ENCODE measurements at regions not wholly inside any gene's neighbourhood (a gene's known extent, or its start where the extent isn't known, plus 50 kb on each side); places are given as distances from the start of the nearest gene placed in this dataset.

DNA sequence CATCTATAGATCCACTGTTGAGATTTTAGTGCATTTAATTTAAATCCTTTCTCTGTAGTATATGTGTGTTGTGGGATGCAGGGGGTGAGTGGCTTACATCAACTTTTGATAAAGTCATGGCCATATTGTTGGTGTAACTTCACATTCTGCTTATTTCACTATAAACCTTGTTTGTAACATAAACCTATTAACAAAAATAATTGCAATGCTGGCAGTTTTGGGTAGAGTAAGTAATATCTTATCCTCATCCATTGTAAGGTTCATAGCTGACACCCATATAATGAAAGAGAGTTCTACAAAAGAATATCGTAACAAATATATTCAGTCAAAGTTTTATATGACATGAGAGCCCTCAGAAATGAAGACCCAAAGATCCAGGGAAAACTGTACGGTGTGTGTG, 601.7 kb upstream of the ANO3 start:
- H3K79me2 ChIP-seq (ENCODE audit: control insufficient read depth, insufficient read depth, low read length), result no peaks in the 10 kb centered on the region
- no peak overlapping the region for H2AFZ ChIP-seq (ENCODE audit: control insufficient read depth, low read length)
- no peaks in the 10 kb centered on the region for H3K4me1 ChIP-seq (ENCODE audit: control insufficient read depth, extremely low read depth, insufficient read depth, low read length)
- no peak overlapping the region for H3K27ac ChIP-seq (ENCODE audit: control insufficient read depth, insufficient read depth, low read length)
- H4K20me1 ChIP-seq (ENCODE audit: control insufficient read depth, extremely low read depth, insufficient read depth, low read length), result no peaks in the 10 kb centered on the region
- H3K9me1 ChIP-seq (ENCODE audit: control insufficient read depth, extremely low read depth, insufficient read depth, low read length), result no peaks in the 10 kb centered on the region
- no peak overlapping the region for H3K4me2 ChIP-seq (ENCODE audit: control insufficient read depth, extremely low read depth, insufficient read depth, low read depth, low read length)
- dilution Hi-C loops (cut with MboI; ENCODE audit: extremely low pct_ligation_motif_present, low sequenced_read_pairs), result no loop called here
- DNase-seq (ENCODE audit: low read depth, low spot score), result no peak
- H3K27me3 ChIP-seq (ENCODE audit: control insufficient read depth, extremely low read depth, insufficient read depth, low read length), result no peaks in the 10 kb centered on the region
- TF ChIP-seq, protein P1, sequence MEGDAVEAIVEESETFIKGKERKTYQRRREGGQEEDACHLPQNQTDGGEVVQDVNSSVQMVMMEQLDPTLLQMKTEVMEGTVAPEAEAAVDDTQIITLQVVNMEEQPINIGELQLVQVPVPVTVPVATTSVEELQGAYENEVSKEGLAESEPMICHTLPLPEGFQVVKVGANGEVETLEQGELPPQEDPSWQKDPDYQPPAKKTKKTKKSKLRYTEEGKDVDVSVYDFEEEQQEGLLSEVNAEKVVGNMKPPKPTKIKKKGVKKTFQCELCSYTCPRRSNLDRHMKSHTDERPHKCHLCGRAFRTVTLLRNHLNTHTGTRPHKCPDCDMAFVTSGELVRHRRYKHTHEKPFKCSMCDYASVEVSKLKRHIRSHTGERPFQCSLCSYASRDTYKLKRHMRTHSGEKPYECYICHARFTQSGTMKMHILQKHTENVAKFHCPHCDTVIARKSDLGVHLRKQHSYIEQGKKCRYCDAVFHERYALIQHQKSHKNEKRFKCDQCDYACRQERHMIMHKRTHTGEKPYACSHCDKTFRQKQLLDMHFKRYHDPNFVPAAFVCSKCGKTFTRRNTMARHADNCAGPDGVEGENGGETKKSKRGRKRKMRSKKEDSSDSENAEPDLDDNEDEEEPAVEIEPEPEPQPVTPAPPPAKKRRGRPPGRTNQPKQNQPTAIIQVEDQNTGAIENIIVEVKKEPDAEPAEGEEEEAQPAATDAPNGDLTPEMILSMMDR (optimal IDR thresholded peaks at IDR 0.05 in 1 of 3, IDR thresholded peaks at IDR 0.05 in 1 of 3, conservative IDR thresholded peaks at IDR 0.05 in 1 of 3; ENCODE audit: extremely low read depth in 1 of 3, insufficient read depth in 2 of 3, low read length in 3 of 3), result no peak
- no peak for TF ChIP-seq EZH2 (IDR thresholded peaks at IDR 0.05; ENCODE audit: low read length)
- H3K9me3 ChIP-seq (ENCODE audit: control insufficient read depth, low read depth, low read length), result no peaks in the 10 kb centered on the region
- no peak for FAIRE-seq
- no peak overlapping the region for H3K4me3 ChIP-seq (ENCODE audit: control insufficient read depth in 2 of 3, extremely low read depth in 1 of 3, insufficient read depth in 2 of 3, low read depth in 1 of 3, low read length in 3 of 3)
- no peak overlapping the region for H3K9ac ChIP-seq (ENCODE audit: control insufficient read depth, extremely low read depth, insufficient read depth, low read length)
- H3K36me3 ChIP-seq (ENCODE audit: control insufficient read depth in 2 of 2, extremely low read depth in 1 of 2, insufficient read depth in 2 of 2, low read length in 2 of 2), result no peaks in the 10 kb centered on the region

DNA sequence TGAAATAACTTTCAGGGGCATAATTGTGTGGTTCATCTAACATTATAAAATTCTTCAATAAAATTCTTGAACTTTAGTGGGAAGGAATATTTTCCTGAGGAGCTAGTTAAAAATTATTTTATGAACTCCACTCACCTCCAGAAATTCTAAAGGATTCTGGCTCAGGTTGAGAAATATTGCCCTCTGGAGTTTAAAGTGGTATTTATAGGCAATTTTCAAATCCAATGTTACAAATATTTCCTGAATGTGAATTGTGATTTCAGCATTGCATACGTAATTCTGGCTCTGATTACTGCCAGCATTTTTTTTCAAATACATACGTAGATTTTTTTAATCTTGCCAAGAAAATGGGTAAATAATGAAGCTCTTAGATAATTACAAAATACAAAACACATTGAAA, 598.2 kb upstream of the ANO3 start:
- no peak overlapping the region for H2AFZ ChIP-seq (ENCODE audit: control insufficient read depth, low read length)
- no peaks in the 10 kb centered on the region for H4K20me1 ChIP-seq (ENCODE audit: control insufficient read depth, extremely low read depth, insufficient read depth, low read length)
- TF ChIP-seq EZH2 (IDR thresholded peaks at IDR 0.05; ENCODE audit: low read length), result no peak
- TF ChIP-seq, protein P1 (optimal IDR thresholded peaks at IDR 0.05 in 1 of 3, IDR thresholded peaks at IDR 0.05 in 1 of 3, conservative IDR thresholded peaks at IDR 0.05 in 1 of 3; ENCODE audit: extremely low read depth in 1 of 3, insufficient read depth in 2 of 3, low read length in 3 of 3), result peak in 2 of 3 experiments; percentile 8 to 20
- H3K27ac ChIP-seq (ENCODE audit: control insufficient read depth, insufficient read depth, low read length), result no peak overlapping the region
- FAIRE-seq (no peak), DNase-seq (ENCODE audit: low read depth, low spot score) (no peak)
- no peak overlapping the region for H3K9ac ChIP-seq (ENCODE audit: control insufficient read depth, extremely low read depth, insufficient read depth, low read length)
- H3K36me3 ChIP-seq (ENCODE audit: control insufficient read depth in 2 of 2, extremely low read depth in 1 of 2, insufficient read depth in 2 of 2, low read length in 2 of 2), result no peaks in the 10 kb centered on the region
- no peak overlapping the region for H3K4me3 ChIP-seq (ENCODE audit: control insufficient read depth in 2 of 3, extremely low read depth in 1 of 3, insufficient read depth in 2 of 3, low read depth in 1 of 3, low read length in 3 of 3)
- H3K4me2 ChIP-seq (ENCODE audit: control insufficient read depth, extremely low read depth, insufficient read depth, low read depth, low read length), result no peak overlapping the region
- no peaks in the 10 kb centered on the region for H3K27me3 ChIP-seq (ENCODE audit: control insufficient read depth, extremely low read depth, insufficient read depth, low read length)
- no peaks in the 10 kb centered on the region for H3K4me1 ChIP-seq (ENCODE audit: control insufficient read depth, extremely low read depth, insufficient read depth, low read length)
- H3K79me2 ChIP-seq (ENCODE audit: control insufficient read depth, insufficient read depth, low read length), result no peaks in the 10 kb centered on the region
- dilution Hi-C loops (cut with MboI; ENCODE audit: extremely low pct_ligation_motif_present, low sequenced_read_pairs), result no loop called here
- H3K9me1 ChIP-seq (ENCODE audit: control insufficient read depth, extremely low read depth, insufficient read depth, low read length), result no peaks in the 10 kb centered on the region
- H3K9me3 ChIP-seq (ENCODE audit: control insufficient read depth, low read depth, low read length), result no peaks in the 10 kb centered on the region

Data from keratinocyte (primary cell).